H1 (cell line): ENCODE measurements at regions not wholly inside any gene's neighbourhood (a gene's known extent, or its start where the extent isn't known, plus 50 kb on each side); places are given as distances from the start of the nearest gene placed in this dataset.

ENCODE experiments used
- CTCF ChIA-PET: fragments of 300-600 bp; sonication (Branson Sonifier 250); formaldehyde crosslinking; loops from one replicate; lab custom pipeline; 2021; ENCODE audit not compliant: partially characterized antibody; lab: Charles Lee
- POLR2A ChIA-PET: fragments of 300-600 bp; sonication (Branson Sonifier 250); formaldehyde crosslinking; loops from one replicate; lab custom pipeline; 2021; ENCODE audit warnings: inconsistent platforms; ENCODE audit not compliant: partially characterized antibody; lab: Charles Lee
- DNase-seq, 2 experiments: peaks; one replicate each; pipeline versions ENCODE4 v3.0.0 to v3.0.0-alpha.2; 2010 to 2022; ENCODE audit warnings: low spot score in 2 of 2, low read depth in 1 of 2, mixed read lengths in 1 of 2
- FAIRE-seq: peaks from 2 replicates; lab custom pipeline; 2011; peaks lifted over from hg19 to GRCh38; lab: Jason Lieb, UNC
- H2AFZ ChIP-seq: 2 replicates; pipeline ENCODE4 v1.8.1; 2012; ENCODE audit warnings: low read length, inconsistent platforms
- H2AK5ac ChIP-seq: 2 replicates; pipeline ENCODE4 v1.6.1; 2013; ENCODE audit warnings: low read depth, low read length
- H2BK120ac ChIP-seq: replicated peaks from 2 replicates; pipeline ENCODE3; 2013; ENCODE audit warnings: low read depth, low read length, inconsistent platforms
- H2BK12ac ChIP-seq: 2 replicates; pipeline ENCODE4 v1.6.1; 2013; ENCODE audit warnings: low read depth, low read length
- H2BK15ac ChIP-seq: 2 replicates; pipeline ENCODE4 v1.6.1; 2013; ENCODE audit warnings: low read length
- H2BK20ac ChIP-seq: 2 replicates; pipeline ENCODE4 v1.6.1; 2013; ENCODE audit warnings: low read length
- H2BK5ac ChIP-seq: 2 replicates; pipeline ENCODE4 v1.6.1; 2013; ENCODE audit warnings: low read depth, low read length
- H3K14ac ChIP-seq: 2 replicates; pipeline ENCODE4 v1.6.1; 2013; ENCODE audit warnings: inconsistent platforms; ENCODE audit not compliant: insufficient read length
- H3K18ac ChIP-seq: 2 replicates; pipeline ENCODE4 v1.6.1; 2013; ENCODE audit warnings: low read length; ENCODE audit errors: extremely low read depth
- H3K23ac ChIP-seq: 2 replicates; pipeline ENCODE4 v1.6.1; 2013; ENCODE audit warnings: inconsistent platforms; ENCODE audit not compliant: insufficient read length
- H3K23me2 ChIP-seq: 2 replicates; pipeline ENCODE4 v1.6.1; 2013; ENCODE audit warnings: low read depth, low read length
- H3K27ac ChIP-seq: 2 replicates; pipeline ENCODE4 v1.6.1; 2011; ENCODE audit warnings: low read depth, low read length, inconsistent platforms
- H3K27me3 ChIP-seq, 4 experiments: replicated peaks in 1 of 4; 1 replicate in 1 of 4; 2 replicates in 3 of 4; pipeline versions ENCODE4 v1.6.1 to v1.8.1; 2011 to 2013; ENCODE audit warnings: low read length in 3 of 4, mild to moderate bottlenecking in 3 of 4, inconsistent platforms in 2 of 4, mixed read lengths in 2 of 4, moderate library complexity in 1 of 4; ENCODE audit not compliant: control insufficient read depth in 3 of 4, insufficient read depth in 3 of 4; ENCODE audit errors: extremely low read depth in 1 of 4
- H3K36me3 ChIP-seq, 4 experiments: 2 replicates each; pipeline versions ENCODE4 v1.6.1 to v1.8.1; 2011 to 2013; ENCODE audit warnings: mild to moderate bottlenecking in 4 of 4, low read length in 3 of 4, moderate library complexity in 2 of 4, control low read depth in 1 of 4, inconsistent platforms in 1 of 4; ENCODE audit not compliant: insufficient read depth in 4 of 4, control insufficient read depth in 2 of 4
- H3K4ac ChIP-seq: replicated peaks from 2 replicates; pipeline ENCODE3; 2013; ENCODE audit warnings: low read length, low read depth, mixed read lengths, inconsistent platforms; ENCODE audit not compliant: insufficient read length
- H3K4me1 ChIP-seq, 4 experiments: replicated peaks in 1 of 4; 1 replicate in 1 of 4; 2 replicates in 3 of 4; pipeline versions ENCODE4 v1.6.1 to v1.8.1; 2011 to 2013; ENCODE audit warnings: low read length in 3 of 4, inconsistent platforms in 2 of 4, mixed read lengths in 1 of 4; ENCODE audit not compliant: insufficient read depth in 4 of 4, control insufficient read depth in 3 of 4
- H3K4me2 ChIP-seq, 2 experiments: 2 replicates each; pipeline versions ENCODE4 v1.6.1 to v1.8.1; 2011 to 2013; ENCODE audit warnings: low read depth in 2 of 2, low read length in 2 of 2, control low read depth in 1 of 2, inconsistent platforms in 1 of 2, mild to moderate bottlenecking in 1 of 2; ENCODE audit not compliant: insufficient read depth in 1 of 2
- H3K4me3 ChIP-seq, 4 experiments: fragments of 200-600, 300-600 bp in 1 of 4; sonication (generic), shearing (Covaris generic), sonication (Bioruptor Twin) in 1 of 4; 2 replicates each; pipeline versions ENCODE4 v1.5.1 to v1.8.1; 2011 to 2016; ENCODE audit warnings: low read length in 4 of 4, low read depth in 3 of 4, control low read depth in 2 of 4, inconsistent platforms in 2 of 4, mild to moderate bottlenecking in 2 of 4, mixed read lengths in 1 of 4, moderate library complexity in 1 of 4; ENCODE audit not compliant: insufficient read depth in 2 of 4; ENCODE audit errors: extremely low read depth in 1 of 4
- H3K56ac ChIP-seq: replicated peaks from 2 replicates; pipeline ENCODE3; 2013; ENCODE audit warnings: low read depth, mild to moderate bottlenecking, mixed read lengths, low read length, inconsistent platforms; ENCODE audit not compliant: insufficient read length
- H3K79me1 ChIP-seq: 2 replicates; pipeline ENCODE4 v1.6.1; 2013; ENCODE audit warnings: low read depth, low read length, control low read depth
- H3K79me2 ChIP-seq, 2 experiments: 2 replicates each; pipeline versions ENCODE4 v1.6.1 to v1.8.1; 2012 to 2013; ENCODE audit warnings: low read length in 2 of 2, mild to moderate bottlenecking in 2 of 2, inconsistent platforms in 1 of 2; ENCODE audit not compliant: insufficient read depth in 2 of 2, control insufficient read depth in 1 of 2
- H3K9ac ChIP-seq, 4 experiments: replicated peaks in 1 of 4; 1 replicate in 1 of 4; 2 replicates in 3 of 4; pipeline versions ENCODE4 v1.6.1 to v1.8.1; 2011 to 2013; ENCODE audit warnings: low read depth in 3 of 4, low read length in 3 of 4, control low read depth in 2 of 4, mild to moderate bottlenecking in 2 of 4, moderate library complexity in 2 of 4, inconsistent platforms in 1 of 4; ENCODE audit errors: extremely low read depth in 1 of 4
- H3K9me3 ChIP-seq, 2 experiments: 2 replicates each; pipeline versions ENCODE4 v1.6.1 to v1.8.1; 2012 to 2013; ENCODE audit warnings: mild to moderate bottlenecking in 2 of 2, moderate library complexity in 2 of 2, control low read depth in 1 of 2, inconsistent platforms in 1 of 2, low read depth in 1 of 2, low read length in 1 of 2, mixed read lengths in 1 of 2; ENCODE audit not compliant: insufficient read depth in 2 of 2
- H4K20me1 ChIP-seq, 2 experiments: replicated peaks in 1 of 2; 2 replicates each; pipeline versions ENCODE3 to v1.8.1; 2011 to 2013; ENCODE audit warnings: inconsistent platforms in 2 of 2, low read length in 2 of 2, mild to moderate bottlenecking in 1 of 2; ENCODE audit not compliant: insufficient read depth in 2 of 2, control insufficient read depth in 1 of 2
- H4K5ac ChIP-seq: 2 replicates; pipeline ENCODE4 v1.6.1; 2013; ENCODE audit warnings: low read length, low read depth, mixed read lengths, inconsistent platforms; ENCODE audit not compliant: insufficient read length
- H4K8ac ChIP-seq: 2 replicates; pipeline ENCODE4 v1.8.0; 2013; ENCODE audit warnings: mild to moderate bottlenecking, moderate library complexity, low read length, inconsistent platforms; ENCODE audit not compliant: insufficient read depth; ENCODE audit errors: extremely low read depth
- H4K91ac ChIP-seq: replicated peaks from 2 replicates; pipeline ENCODE3; 2013; ENCODE audit warnings: low read length, mixed read lengths, inconsistent platforms; ENCODE audit not compliant: insufficient read length
- CHD1 ChIP-seq: IDR thresholded peaks from 2 replicates; pipeline ENCODE4 v1.6.1; 2012; ENCODE audit warnings: low read depth, low read length, improper control_type of control experiment
- CHD2 ChIP-seq: IDR thresholded peaks from 2 replicates; pipeline ENCODE4 v1.6.1; 2012; ENCODE audit warnings: low read length, improper control_type of control experiment
- CTCF ChIP-seq, 3 experiments: IDR thresholded peaks; 1 replicate in 2 of 3; 2 replicates in 1 of 3; pipeline versions ENCODE4 v1.5.1 to v1.6.1; 2011; ENCODE audit warnings: low read length in 3 of 3, mild to moderate bottlenecking in 3 of 3, inconsistent platforms in 2 of 3, low read depth in 1 of 3, moderate library complexity in 1 of 3; ENCODE audit not compliant: insufficient read depth in 1 of 3; ENCODE audit errors: control extremely low read depth in 1 of 3
- HDAC2 ChIP-seq, 2 experiments: fragments of 300-600 bp in 1 of 2; sonication (generic) in 1 of 2; IDR thresholded peaks; 2 replicates each; pipeline ENCODE4 v1.6.1; 2011 to 2012; ENCODE audit warnings: low read depth in 2 of 2, low read length in 2 of 2, mild to moderate bottlenecking in 2 of 2, moderate library complexity in 2 of 2, borderline replicate concordance in 1 of 2, inconsistent platforms in 1 of 2
- NRF1 ChIP-seq: IDR thresholded peaks from 2 replicates; pipeline ENCODE4 v1.6.1; 2011; ENCODE audit warnings: mild to moderate bottlenecking, low read depth, low read length, improper control_type of control experiment
- SIN3A ChIP-seq, 2 experiments: IDR thresholded peaks in 1 of 2; conservative IDR thresholded peaks in 1 of 2; 2 replicates each; pipeline ENCODE4 v1.6.1; 2011 to 2012; ENCODE audit warnings: low read length in 2 of 2, improper control_type of control experiment in 1 of 2, low read depth in 1 of 2, mild to moderate bottlenecking in 1 of 2
- TEAD4 ChIP-seq: IDR thresholded peaks from 2 replicates; pipeline ENCODE4 v1.6.1; 2012; ENCODE audit warnings: low read depth, low read length, inconsistent platforms, mixed read lengths
- WGBS, 2 experiments: shearing (Covaris generic) in 1 of 2; methylation state at CpG; one replicate each; pipeline versions ENCODE4 v1.1.6 to v1.1.7; 2013 to 2015; ENCODE audit warnings: low lambda C conversion rate in 2 of 2, mixed read lengths in 2 of 2, inconsistent platforms in 1 of 2, low coverage in 1 of 2, missing lambda C conversion rate in 1 of 2; ENCODE audit not compliant: insufficient replicate concordance in 2 of 2, insufficient coverage in 1 of 2, insufficient read length in 1 of 2; ENCODE audit errors: extremely low coverage in 1 of 2, missing lambda C conversion rate in 1 of 2; 5-methylcytosine and 5-hydroxymethylcytosine counted together
- TF ChIP-seq, protein P1 (sequence below): IDR thresholded peaks from 2 replicates; pipeline ENCODE4 v1.6.1; 2012; ENCODE audit warnings: inconsistent platforms

- no peaks in the 10 kb centered on the region for H3K79me2 ChIP-seq
- FAIRE-seq, result no peak
- H3K4me2 ChIP-seq, result no peak overlapping the region
- DNase-seq, result no peak
- H2AFZ ChIP-seq, result no peak overlapping the region
- H3K18ac ChIP-seq, result no peak overlapping the region
- POLR2A ChIA-PET, result no interaction called here
- no peaks in the 10 kb centered on the region for H3K79me1 ChIP-seq
- no peak overlapping the region for H2BK12ac ChIP-seq
- 90% methylated on average over 4 of the region's 4 CpGs; no CpG with 5 or more reads in 1 of the 2 experiments for WGBS, 2 experiments
- no peak for TF ChIP-seq TEAD4
- TF ChIP-seq NRF1, result no peak
- TF ChIP-seq, protein P1, sequence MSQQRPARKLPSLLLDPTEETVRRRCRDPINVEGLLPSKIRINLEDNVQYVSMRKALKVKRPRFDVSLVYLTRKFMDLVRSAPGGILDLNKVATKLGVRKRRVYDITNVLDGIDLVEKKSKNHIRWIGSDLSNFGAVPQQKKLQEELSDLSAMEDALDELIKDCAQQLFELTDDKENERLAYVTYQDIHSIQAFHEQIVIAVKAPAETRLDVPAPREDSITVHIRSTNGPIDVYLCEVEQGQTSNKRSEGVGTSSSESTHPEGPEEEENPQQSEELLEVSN, result no peak
- no peak for TF ChIP-seq CHD2
- no peak for TF ChIP-seq CHD1
- no peak for TF ChIP-seq SIN3A (conservative IDR thresholded peaks at IDR 0.05 in 1 of 2, IDR thresholded peaks at IDR 0.05 in 1 of 2; ENCODE audit: low read depth in 1 of 2, low read length in 2 of 2)
- no peak for TF ChIP-seq HDAC2 (IDR thresholded peaks at IDR 0.05; ENCODE audit: borderline replicate concordance in 1 of 2, low read depth in 2 of 2, low read length in 2 of 2)
- no peak for TF ChIP-seq CTCF (IDR thresholded peaks at IDR 0.05; ENCODE audit: control extremely low read depth in 1 of 3, insufficient read depth in 1 of 3, low read depth in 1 of 3, low read length in 3 of 3)
- no peak overlapping the region for H3K9ac ChIP-seq
- H2BK20ac ChIP-seq, result no peak overlapping the region
- H3K23ac ChIP-seq, result no peak overlapping the region
- no peaks in the 10 kb centered on the region for H3K23me2 ChIP-seq
- H2BK5ac ChIP-seq, result no peak overlapping the region
- no peak overlapping the region for H2BK120ac ChIP-seq
- H2AK5ac ChIP-seq, result no peak overlapping the region
- no peaks in the 10 kb centered on the region for H3K36me3 ChIP-seq
- H2BK15ac ChIP-seq, result no peak overlapping the region
- no peak overlapping the region for H4K91ac ChIP-seq
- H3K9me3 ChIP-seq, result no peaks in the 10 kb centered on the region
- no peaks in the 10 kb centered on the region for H3K27me3 ChIP-seq
- H3K27ac ChIP-seq, result no peak overlapping the region
- no peak overlapping the region for H4K8ac ChIP-seq
- no peak overlapping the region for H4K5ac ChIP-seq
- H3K56ac ChIP-seq, result no peak overlapping the region
- no peaks in the 10 kb centered on the region; a peak in 1 of 7 replicates for H3K4me1 ChIP-seq
- H4K20me1 ChIP-seq, result no peaks in the 10 kb centered on the region
- CTCF ChIA-PET, result interaction anchor here (0.5 to 1.4 kb wide), 2 partner anchors 16 to 111 kb away, joined by 3 read pairs; no protein-coding TSS in a partner anchor
- H3K4ac ChIP-seq, result no peak overlapping the region
- H3K14ac ChIP-seq, result no peak overlapping the region
- H3K4me3 ChIP-seq, result no peak overlapping the region
Measured at GRCh38 chr6:23302514-23302913, 733.1 kb downstream of the HDGFL1 start.
